T-helper 2 cell treated with Interferon-gamma antibody and Interleukin-4, amounts not matched to agents 100 ng/mL and 5 ng/mL, for 36 hours (primary cell): ENCODE measurements at regions not wholly inside any gene's neighbourhood (a gene's known extent, or its start where the extent isn't known, plus 50 kb on each side); places are given as distances from the start of the nearest gene placed in this dataset.

Source experiments
- intact Hi-C: fragments of 100-400 bp; cut with micrococcal nuclease; formaldehyde crosslinking; loops from one replicate; pipeline ENCODE4 v1.15.1; 2023

- intact Hi-C loops, result no loop called here
Measured at GRCh38 chr2:220885593-220885992, 686.5 kb downstream of the EPHA4 start.

GRCh38 chr2:220887271-220887870 lies 684.7 kb downstream of the EPHA4 start:
- intact Hi-C loops, result no loop called here

GRCh38 chr2:220887876-220888275 lies 684.2 kb downstream of the EPHA4 start:
- intact Hi-C loops, result no loop called here

- intact Hi-C loops, result no loop called here
Measured at GRCh38 chr2:220890931-220891330, 681.2 kb downstream of the EPHA4 start.

- intact Hi-C loops, result no loop called here
Measured at GRCh38 chr2:220891405-220891804, 680.7 kb downstream of the EPHA4 start.

- intact Hi-C loops, result no loop called here
Measured at GRCh38 chr2:220892018-220892634, 680.0 kb downstream of the EPHA4 start.

- intact Hi-C loops, result no loop called here
Measured at GRCh38 chr2:220893411-220893810, 678.7 kb downstream of the EPHA4 start.

- intact Hi-C loops, result no loop called here
Measured at GRCh38 chr2:220894069-220894468, 678.0 kb downstream of the EPHA4 start.

GRCh38 chr2:220899492-220899891 lies 672.6 kb downstream of the EPHA4 start:
- intact Hi-C loops, result no loop called here

- intact Hi-C loops, result no loop called here
Measured at GRCh38 chr2:220904015-220904414, 668.1 kb downstream of the EPHA4 start.

- intact Hi-C loops, result no loop called here
Measured at GRCh38 chr2:220913384-220913783, 658.7 kb downstream of the EPHA4 start.

GRCh38 chr2:220915092-220915623 lies 656.9 kb downstream of the EPHA4 start:
- intact Hi-C loops, result no loop called here

GRCh38 chr2:220916931-220917330 lies 655.2 kb downstream of the EPHA4 start:
- intact Hi-C loops, result no loop called here

- intact Hi-C loops, result no loop called here
Measured at GRCh38 chr2:220930271-220931076, 641.6 kb downstream of the EPHA4 start.

- intact Hi-C loops, result no loop called here
Measured at GRCh38 chr2:220931491-220931890, 640.6 kb downstream of the EPHA4 start.

GRCh38 chr2:220932041-220932440 lies 640.1 kb downstream of the EPHA4 start:
- intact Hi-C loops, result no loop called here

GRCh38 chr2:220935789-220936321 lies 636.2 kb downstream of the EPHA4 start:
- intact Hi-C loops, result no loop called here

GRCh38 chr2:220936641-220937197 lies 635.4 kb downstream of the EPHA4 start:
- intact Hi-C loops, result no loop called here

GRCh38 chr2:220937245-220937644 lies 634.9 kb downstream of the EPHA4 start:
- intact Hi-C loops, result no loop called here

- intact Hi-C loops, result no loop called here
Measured at GRCh38 chr2:220940646-220941045, 631.5 kb downstream of the EPHA4 start.

GRCh38 chr2:220941683-220942082 lies 630.4 kb downstream of the EPHA4 start:
- intact Hi-C loops, result no loop called here

GRCh38 chr2:220946552-220946951 lies 625.6 kb downstream of the EPHA4 start:
- intact Hi-C loops, result no loop called here
